ENCODE measurements at regions not wholly inside any gene's neighbourhood (a gene's known extent, or its start where the extent isn't known, plus 50 kb on each side); places are given as distances from the start of the nearest gene placed in this dataset.

GRCh38 chr18:51862051-51862715 is 477.8 kb upstream of the DCC start:
- DNase-seq = no peak

GRCh38 chr18:51864219-51864965 is 475.6 kb upstream of the DCC start:
- no peak for DNase-seq

- no peak for DNase-seq
Measured at GRCh38 chr18:51865538-51865937, 474.5 kb upstream of the DCC start.

- no peak for DNase-seq
Measured at GRCh38 chr18:51867767-51868166, 472.2 kb upstream of the DCC start.

- no peak for DNase-seq
Measured at GRCh38 chr18:51878724-51879123, 461.3 kb upstream of the DCC start.

- no peak for DNase-seq
Measured at GRCh38 chr18:51879329-51879728, 460.7 kb upstream of the DCC start.

- DNase-seq = no peak
Measured at GRCh38 chr18:51881394-51881793, 458.6 kb upstream of the DCC start.

- no peak for DNase-seq
Measured at GRCh38 chr18:51884039-51884438, 456.0 kb upstream of the DCC start.

- no peak for DNase-seq
Measured at GRCh38 chr18:51890762-51891161, 449.2 kb upstream of the DCC start.

- DNase-seq = no peak
Measured at GRCh38 chr18:51891876-51892275, 448.1 kb upstream of the DCC start.

- DNase-seq = no peak
Measured at GRCh38 chr18:51897884-51898283, 442.1 kb upstream of the DCC start.

- no peak for DNase-seq
Measured at GRCh38 chr18:51907687-51908597, 432.1 kb upstream of the DCC start.

GRCh38 chr18:51908598-51908944 is 431.4 kb upstream of the DCC start:
- no peak for DNase-seq

GRCh38 chr18:51911584-51911983 is 428.4 kb upstream of the DCC start:
- DNase-seq = no peak

- no peak for DNase-seq
Measured at GRCh38 chr18:51912381-51912780, 427.6 kb upstream of the DCC start.

- no peak for DNase-seq
Measured at GRCh38 chr18:51915176-51915575, 424.8 kb upstream of the DCC start.

GRCh38 chr18:51921862-51922261 is 418.1 kb upstream of the DCC start:
- no peak for DNase-seq

GRCh38 chr18:51933903-51934302 is 406.1 kb upstream of the DCC start:
- DNase-seq = no peak

- DNase-seq = no peak
Measured at GRCh38 chr18:51936115-51936514, 403.9 kb upstream of the DCC start.

- DNase-seq = no peak
Measured at GRCh38 chr18:51941999-51942398, 398.0 kb upstream of the DCC start.

GRCh38 chr18:51943281-51943680 is 396.7 kb upstream of the DCC start:
- DNase-seq = no peak

- DNase-seq = no peak
Measured at GRCh38 chr18:51946946-51947345, 393.1 kb upstream of the DCC start.

GRCh38 chr18:51952844-51953243 is 387.2 kb upstream of the DCC start:
- no peak for DNase-seq

- DNase-seq = no peak
Measured at GRCh38 chr18:51953521-51953920, 386.5 kb upstream of the DCC start.

Measured in midbrain (tissue), 1 donor.